Cardiac muscle cell (in vitro differentiated cells and primary cell): ENCODE measurements at regions not wholly inside any gene's neighbourhood (a gene's known extent, or its start where the extent isn't known, plus 50 kb on each side); places are given as distances from the start of the nearest gene placed in this dataset.

Experiments
- DNase-seq, 2 donors: peaks; one replicate each; pipeline versions ENCODE4 v3.0.0 to v3.0.0-alpha.2; 2010 to 2017; ENCODE audit warnings: low read depth in 1 of 2, low spot score in 1 of 2
- H3K27ac ChIP-seq: fragments of 200-600 bp; sonication (generic); 2 replicates; pipeline ENCODE4 v1.5.1; 2016
- H3K27me3 ChIP-seq: fragments of 200-600 bp; sonication (generic); 2 replicates; pipeline ENCODE4 v1.6.0; 2016; ENCODE audit warnings: control low read depth
- H3K36me3 ChIP-seq: fragments of 200-600 bp; sonication (generic); 2 replicates; pipeline ENCODE4 v1.5.1; 2016; ENCODE audit warnings: control low read depth
- H3K4me1 ChIP-seq: fragments of 200-600 bp; sonication (generic); 2 replicates; pipeline ENCODE4 v1.8.1; 2017; ENCODE audit warnings: low read depth, mild to moderate bottlenecking, mixed run types
- H3K4me3 ChIP-seq: fragments of 200-600 bp; sonication (generic); 2 replicates; pipeline ENCODE4 v1.5.1; 2016; ENCODE audit warnings: mild to moderate bottlenecking
- H3K9me3 ChIP-seq: fragments of 200-600 bp; sonication (generic); 2 replicates; pipeline ENCODE4 v1.5.1; 2017; ENCODE audit warnings: low read depth, mild to moderate bottlenecking, control low read depth
- TF ChIP-seq, protein P1 (sequence below): IDR thresholded peaks from 2 replicates; pipeline ENCODE4 v1.5.1; 2012; ENCODE audit warnings: low read depth, mild to moderate bottlenecking, low read length

DNA sequence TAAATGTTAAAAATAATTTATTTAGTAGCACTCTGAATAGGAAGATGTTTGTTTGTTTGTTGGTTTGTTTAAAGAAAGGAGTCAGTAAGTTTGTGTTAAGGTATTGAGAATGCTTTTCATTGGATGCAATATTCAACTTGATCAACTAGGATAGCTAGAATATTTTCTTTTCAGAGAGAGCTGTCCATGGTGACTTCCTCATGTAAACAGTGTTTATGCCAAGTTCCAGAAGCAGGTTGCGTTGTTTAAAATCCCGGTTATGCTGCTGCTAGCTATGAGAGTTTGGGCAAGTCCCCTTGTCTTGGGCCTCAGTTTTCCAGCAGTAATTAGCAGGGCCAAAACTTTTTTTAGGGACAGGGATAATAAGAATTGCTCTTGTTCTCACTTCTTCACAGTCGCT is 876.2 kb upstream of the HS3ST1 start:
- TF ChIP-seq, protein P1, sequence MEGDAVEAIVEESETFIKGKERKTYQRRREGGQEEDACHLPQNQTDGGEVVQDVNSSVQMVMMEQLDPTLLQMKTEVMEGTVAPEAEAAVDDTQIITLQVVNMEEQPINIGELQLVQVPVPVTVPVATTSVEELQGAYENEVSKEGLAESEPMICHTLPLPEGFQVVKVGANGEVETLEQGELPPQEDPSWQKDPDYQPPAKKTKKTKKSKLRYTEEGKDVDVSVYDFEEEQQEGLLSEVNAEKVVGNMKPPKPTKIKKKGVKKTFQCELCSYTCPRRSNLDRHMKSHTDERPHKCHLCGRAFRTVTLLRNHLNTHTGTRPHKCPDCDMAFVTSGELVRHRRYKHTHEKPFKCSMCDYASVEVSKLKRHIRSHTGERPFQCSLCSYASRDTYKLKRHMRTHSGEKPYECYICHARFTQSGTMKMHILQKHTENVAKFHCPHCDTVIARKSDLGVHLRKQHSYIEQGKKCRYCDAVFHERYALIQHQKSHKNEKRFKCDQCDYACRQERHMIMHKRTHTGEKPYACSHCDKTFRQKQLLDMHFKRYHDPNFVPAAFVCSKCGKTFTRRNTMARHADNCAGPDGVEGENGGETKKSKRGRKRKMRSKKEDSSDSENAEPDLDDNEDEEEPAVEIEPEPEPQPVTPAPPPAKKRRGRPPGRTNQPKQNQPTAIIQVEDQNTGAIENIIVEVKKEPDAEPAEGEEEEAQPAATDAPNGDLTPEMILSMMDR, result no peak
- no peaks in the 10 kb centered on the region for H3K9me3 ChIP-seq
- no peak overlapping the region for H3K4me3 ChIP-seq
- H3K36me3 ChIP-seq, result no peaks in the 10 kb centered on the region
- no peak overlapping the region for H3K27ac ChIP-seq
- DNase-seq, result peak; percentile 3 to 32
- no peaks in the 10 kb centered on the region for H3K27me3 ChIP-seq
- no peaks in the 10 kb centered on the region for H3K4me1 ChIP-seq

GRCh38 chr4:12296366-12296765 is 867.7 kb upstream of the HS3ST1 start:
- Histone ChIP-seq H3K9me3 (no peaks in the 10 kb centered on the region), H3K4me1 (no peaks in the 10 kb centered on the region), H3K27me3 (no peaks in the 10 kb centered on the region), H3K36me3 (no peaks in the 10 kb centered on the region), H3K4me3 (no peak overlapping the region), H3K27ac (no peak overlapping the region)
- TF ChIP-seq, protein P1, result no peak
- DNase-seq, result no peak

- no peak overlapping the region for H3K4me3 ChIP-seq
- no peak for DNase-seq
- TF ChIP-seq, protein P1, result no peak
- H3K27ac ChIP-seq, result no peak overlapping the region
- no peaks in the 10 kb centered on the region for H3K36me3 ChIP-seq
- no peaks in the 10 kb centered on the region for H3K27me3 ChIP-seq
- H3K4me1 ChIP-seq, result no peaks in the 10 kb centered on the region
- H3K9me3 ChIP-seq, result no peaks in the 10 kb centered on the region
Measured at GRCh38 chr4:12293906-12294525, 865.3 kb upstream of the HS3ST1 start.

DNA sequence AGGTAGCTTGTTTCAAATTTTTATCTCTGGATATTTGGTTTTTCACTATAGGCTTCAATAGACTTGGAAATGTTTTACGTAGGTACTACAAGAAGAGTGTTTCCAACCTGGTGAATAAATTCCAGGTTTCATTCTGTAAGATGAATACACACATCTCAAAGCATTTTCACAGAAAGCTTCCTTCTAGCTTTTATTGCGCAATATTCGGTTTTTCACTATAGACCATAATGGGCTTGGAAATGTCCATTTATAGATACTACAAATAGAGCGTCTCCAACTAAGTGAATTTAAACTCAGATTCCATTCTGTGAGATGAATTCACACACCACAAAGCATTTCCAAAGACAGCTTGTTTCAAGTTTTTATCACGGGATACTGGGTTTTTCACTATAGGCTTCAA is 857.7 kb upstream of the HS3ST1 start:
- H3K36me3 ChIP-seq, result no peaks in the 10 kb centered on the region
- H3K27me3 ChIP-seq, result no peaks in the 10 kb centered on the region
- TF ChIP-seq, protein P1, result no peak
- H3K4me3 ChIP-seq, result no peak overlapping the region
- H3K27ac ChIP-seq, result no peak overlapping the region
- no peaks in the 10 kb centered on the region for H3K4me1 ChIP-seq
- H3K9me3 ChIP-seq, result no peaks in the 10 kb centered on the region
- no peak for DNase-seq

DNA sequence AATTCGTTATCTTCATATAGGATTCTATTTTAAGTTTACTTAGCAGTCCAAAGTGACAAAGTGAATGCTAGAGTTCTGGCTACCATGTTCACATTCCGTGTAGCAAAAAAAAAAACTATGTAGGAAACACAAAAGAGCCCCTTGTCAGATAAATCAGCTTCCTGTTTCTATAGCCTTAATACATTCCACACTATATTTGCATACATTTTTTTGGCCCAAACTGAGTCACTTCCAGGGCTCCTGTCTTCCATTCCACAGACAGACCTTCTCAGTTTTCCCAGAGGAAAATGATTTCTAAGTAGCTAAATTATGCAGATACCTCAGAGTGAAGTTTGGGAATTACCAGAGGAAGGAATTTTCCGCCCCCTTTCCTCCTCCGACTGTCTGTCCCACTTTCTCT is 841.9 kb upstream of the HS3ST1 start:
- Histone ChIP-seq H3K4me3 (no peak overlapping the region), H3K27me3 (no peaks in the 10 kb centered on the region), H3K36me3 (no peaks in the 10 kb centered on the region), H3K9me3 (no peaks in the 10 kb centered on the region), H3K27ac (no peak overlapping the region), H3K4me1 (no peaks in the 10 kb centered on the region)
- peak in 1 of 2 donors; percentile 53 for DNase-seq
- TF ChIP-seq, protein P1, result no peak
